Fibroblast of skin of abdomen (primary cell): ENCODE measurements at regions not wholly inside any gene's neighbourhood (a gene's known extent, or its start where the extent isn't known, plus 50 kb on each side); places are given as distances from the start of the nearest gene placed in this dataset.
"Not testable (repeated sequence)": the region's sequence is repeated elsewhere in the genome, so short reads cannot be mapped to it uniquely, and the experiment has no call there.

Experiments used
- DNase-seq: peaks from one replicate; pipeline ENCODE4 v3.0.0-alpha.2; 2013

DNA sequence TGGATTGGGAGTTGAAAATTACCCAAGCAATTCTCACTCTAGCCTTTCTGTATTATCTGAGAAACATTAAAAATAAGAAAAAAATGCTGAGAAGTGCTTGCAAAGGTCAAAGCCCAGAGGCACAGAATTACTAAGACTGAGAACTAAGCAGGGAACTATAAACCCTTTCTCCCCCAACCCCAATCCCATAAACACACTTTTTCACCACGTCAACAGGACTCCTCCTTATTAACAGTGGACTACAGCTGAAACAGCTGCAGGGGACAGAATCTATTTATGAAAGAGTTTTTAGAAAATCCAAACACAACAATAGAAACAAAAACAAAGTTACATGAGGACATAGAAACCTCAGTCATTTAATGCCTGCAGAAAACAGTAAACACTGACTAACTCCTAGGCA, 984.1 kb downstream of the TRAM1L1 start:
- no peak for DNase-seq

DNA sequence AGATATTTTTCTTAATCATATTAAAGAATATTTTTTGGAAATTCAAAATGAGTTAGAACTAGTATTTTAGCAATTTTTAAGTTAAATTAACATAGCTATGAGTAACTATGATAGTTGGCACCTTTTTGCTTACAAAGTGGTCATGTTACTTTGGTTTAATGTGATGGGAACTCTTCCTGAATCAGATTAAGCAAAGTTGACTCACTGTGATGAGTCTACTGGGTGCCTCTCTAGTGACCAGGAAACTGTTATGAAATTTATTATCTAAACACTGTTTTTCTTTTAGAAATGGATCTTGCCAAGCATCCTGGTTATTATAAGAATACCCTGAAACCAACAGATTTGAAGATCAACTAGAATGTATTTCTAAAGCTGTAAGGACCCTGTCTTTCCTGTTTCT, 985.8 kb downstream of the TRAM1L1 start:
- no peak for DNase-seq

DNA sequence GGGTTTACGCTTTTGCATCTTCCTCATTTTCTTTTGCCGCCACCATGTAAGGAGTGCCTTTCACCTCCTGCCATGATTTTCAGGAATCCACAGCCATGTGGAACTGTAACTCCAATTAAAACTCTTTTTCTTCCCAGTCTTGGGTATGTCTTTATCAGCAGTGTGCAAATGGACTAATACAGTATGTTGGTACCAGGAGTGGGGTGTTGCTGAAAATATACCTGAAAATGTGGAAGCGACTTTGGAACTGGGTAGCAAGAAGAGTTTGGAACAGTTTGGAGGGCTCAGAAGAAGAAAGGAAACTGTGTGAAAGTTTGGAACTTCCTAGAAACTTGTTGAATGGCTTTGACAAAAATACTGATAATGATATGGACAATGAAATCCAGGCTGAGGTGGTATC, 983.9 kb upstream of the NDST4 start:
- DNase-seq = not testable (repeated sequence)

DNA sequence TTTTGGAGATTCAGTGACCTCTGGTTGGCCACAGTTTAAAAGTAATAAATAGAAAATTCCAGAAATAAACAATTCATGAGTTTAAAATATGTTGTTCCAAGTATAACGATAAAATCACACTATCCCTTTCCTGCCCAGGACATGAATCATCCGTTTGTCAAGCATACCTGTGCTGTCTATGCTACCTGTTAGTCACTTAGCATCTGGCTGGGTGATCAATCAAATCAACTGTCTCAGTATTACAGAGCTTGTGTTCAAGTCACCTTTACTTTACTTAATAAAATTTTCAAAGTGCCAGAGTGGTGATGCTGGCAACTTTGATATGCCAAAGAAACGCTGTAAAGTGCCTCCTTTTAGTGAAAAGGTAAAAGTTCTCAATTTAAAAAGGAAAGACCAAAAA, 979.5 kb upstream of the NDST4 start:
- DNase-seq = no peak

GRCh38 chr4:116088771-116089170, 975.4 kb upstream of the NDST4 start:
- DNase-seq = peak; percentile 49

GRCh38 chr4:116082808-116083366, 969.5 kb upstream of the NDST4 start:
- DNase-seq = no peak

DNA sequence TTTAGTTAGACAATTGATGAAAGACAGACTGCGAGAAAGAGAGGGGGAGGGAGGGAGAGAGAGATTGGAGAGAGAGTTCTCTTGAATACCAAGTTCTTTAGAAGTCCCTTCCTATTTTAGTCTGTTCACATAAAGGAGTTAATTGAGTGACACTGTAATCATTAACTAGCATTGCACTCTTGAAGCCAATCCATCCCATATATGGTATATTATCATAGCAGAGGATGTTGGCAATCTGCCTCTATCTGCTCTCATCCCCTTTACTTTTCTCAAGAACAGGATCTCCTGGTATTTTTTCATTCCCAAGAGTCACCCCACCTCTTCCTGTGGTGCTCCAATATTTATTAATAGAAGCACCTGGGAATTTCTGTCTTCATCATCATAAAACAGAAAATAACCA, 959.6 kb upstream of the NDST4 start:
- DNase-seq = no peak

GRCh38 chr4:116070283-116070682, 956.9 kb upstream of the NDST4 start:
- peak; percentile 33 for DNase-seq

GRCh38 chr4:116066711-116067245, 953.4 kb upstream of the NDST4 start:
- DNase-seq = no peak

- DNase-seq = no peak
Measured at GRCh38 chr4:116064331-116064730, 950.9 kb upstream of the NDST4 start.

- DNase-seq = no peak
Measured at GRCh38 chr4:116059361-116059760, 945.9 kb upstream of the NDST4 start.

DNA sequence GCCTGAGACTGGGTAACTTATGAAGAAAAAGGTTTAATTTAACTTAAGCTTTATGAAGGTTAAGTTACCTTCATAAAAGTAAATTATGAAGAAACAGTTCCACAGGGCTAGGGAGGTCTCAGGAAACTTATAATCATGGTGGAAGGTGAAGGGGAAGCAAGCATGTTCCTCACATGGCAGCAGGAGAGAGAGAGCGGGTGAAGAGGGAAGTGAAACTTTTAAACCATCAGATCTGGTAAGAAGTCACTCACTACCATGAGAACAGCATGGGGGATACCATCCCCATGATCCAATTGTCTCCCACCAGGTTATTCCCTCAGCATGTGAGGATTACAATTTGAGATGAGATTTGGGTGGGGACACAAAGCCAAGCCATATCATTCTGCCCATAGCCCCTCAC, 944.7 kb upstream of the NDST4 start:
- no peak for DNase-seq

- DNase-seq = peak; percentile 5
Measured at GRCh38 chr4:116055857-116056827, 942.7 kb upstream of the NDST4 start.

DNA sequence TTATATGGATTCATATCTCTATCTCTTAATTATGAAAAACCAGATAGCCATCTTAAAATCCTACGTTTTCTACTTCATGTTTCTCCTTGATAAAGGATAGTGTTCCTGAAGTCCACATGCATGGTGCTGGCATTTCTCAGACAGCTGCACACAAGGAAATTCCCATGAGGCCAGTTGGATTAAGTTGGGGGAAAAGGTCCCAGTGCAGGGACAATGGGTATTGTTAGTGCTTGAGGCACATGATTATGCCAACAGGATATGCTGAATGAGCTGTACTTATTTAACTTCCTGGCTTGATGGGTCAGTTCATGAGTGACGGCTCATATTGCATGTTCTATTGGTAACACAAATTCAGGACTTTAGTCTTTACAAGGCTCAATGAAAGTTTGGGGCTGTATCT, 913.9 kb upstream of the NDST4 start:
- no peak for DNase-seq

- DNase-seq = no peak
Measured at GRCh38 chr4:116024954-116025708, 911.7 kb upstream of the NDST4 start.

- no peak for DNase-seq
Measured at GRCh38 chr4:116023049-116023448, 909.6 kb upstream of the NDST4 start.

DNA sequence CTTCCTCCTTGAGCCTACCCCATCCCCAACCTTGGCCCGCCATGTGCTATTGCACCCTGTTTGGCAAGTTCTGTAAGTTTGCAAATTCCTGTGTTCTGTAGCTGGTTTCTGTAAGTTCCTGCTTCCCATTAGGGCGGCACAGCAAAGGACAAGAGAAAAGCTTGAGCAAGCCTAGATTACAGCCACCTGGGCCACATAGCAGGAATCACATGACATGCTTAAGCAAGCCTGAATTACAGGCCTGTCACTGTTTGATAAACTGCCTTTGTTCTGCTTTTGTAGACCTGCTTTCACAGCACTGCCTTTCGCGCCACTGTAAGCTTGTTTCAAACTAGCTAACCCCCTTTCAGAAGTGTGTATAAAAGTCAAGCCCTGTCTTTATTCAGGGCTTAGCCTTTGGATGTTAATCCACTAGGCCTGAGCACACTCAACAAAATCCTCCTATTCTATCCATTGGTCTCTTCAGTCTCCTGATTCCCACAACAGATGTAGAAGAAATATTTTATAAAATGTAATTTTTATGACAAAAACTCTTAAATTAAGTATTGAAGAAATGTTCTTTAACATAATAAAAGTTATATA, 906.8 kb upstream of the NDST4 start:
- DNase-seq = no peak

DNA sequence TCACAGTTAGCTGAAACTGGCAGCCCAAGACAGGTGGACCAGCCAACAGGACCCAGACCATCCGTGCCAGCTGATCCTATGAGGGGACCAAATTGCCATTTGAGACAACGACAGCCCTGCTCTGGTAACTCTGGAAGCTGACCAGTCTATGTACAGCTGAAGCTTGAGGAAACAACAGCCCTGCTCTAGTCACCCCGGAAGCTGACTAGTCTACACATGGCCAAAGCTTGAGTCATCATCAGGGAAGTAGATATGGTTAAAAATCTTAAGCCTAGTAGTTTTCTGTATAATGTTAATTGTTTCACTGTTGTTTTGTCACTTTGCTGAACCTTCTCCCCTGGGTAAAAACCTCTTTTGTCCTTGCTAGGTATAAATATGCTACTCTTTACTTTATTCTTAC, 905.4 kb upstream of the NDST4 start:
- DNase-seq = no peak

GRCh38 chr4:116016201-116016600, 902.8 kb upstream of the NDST4 start:
- DNase-seq = peak; percentile 21

- DNase-seq = no peak
Measured at GRCh38 chr4:116015549-116015948, 902.1 kb upstream of the NDST4 start.

DNA sequence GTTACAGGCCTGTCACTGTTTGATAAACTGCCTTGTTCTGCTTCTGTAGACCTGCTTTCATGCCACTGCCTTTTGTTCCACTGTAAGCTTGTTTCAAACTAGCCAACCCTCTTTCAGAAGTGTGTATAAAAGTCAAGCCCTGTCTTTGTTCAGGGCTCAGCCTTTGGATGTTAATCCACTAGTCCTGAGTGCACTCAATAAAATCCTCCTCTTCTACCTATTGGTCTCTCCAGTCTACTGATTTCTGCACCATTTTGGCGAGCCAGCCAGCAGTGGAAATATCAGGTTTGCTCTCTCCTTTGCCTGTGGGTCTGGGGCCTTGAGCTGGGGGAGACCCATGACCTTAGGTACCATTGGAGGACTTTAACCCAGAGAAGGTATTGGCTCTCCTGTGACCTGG, 901.6 kb upstream of the NDST4 start:
- DNase-seq = no peak

GRCh38 chr4:116010923-116011322, 897.5 kb upstream of the NDST4 start:
- no peak for DNase-seq

- no peak for DNase-seq
Measured at GRCh38 chr4:116005806-116006088, 892.3 kb upstream of the NDST4 start.
